ENCODE measurements at regions not wholly inside any gene's neighbourhood (a gene's known extent, or its start where the extent isn't known, plus 50 kb on each side); places are given as distances from the start of the nearest gene placed in this dataset.

DNA sequence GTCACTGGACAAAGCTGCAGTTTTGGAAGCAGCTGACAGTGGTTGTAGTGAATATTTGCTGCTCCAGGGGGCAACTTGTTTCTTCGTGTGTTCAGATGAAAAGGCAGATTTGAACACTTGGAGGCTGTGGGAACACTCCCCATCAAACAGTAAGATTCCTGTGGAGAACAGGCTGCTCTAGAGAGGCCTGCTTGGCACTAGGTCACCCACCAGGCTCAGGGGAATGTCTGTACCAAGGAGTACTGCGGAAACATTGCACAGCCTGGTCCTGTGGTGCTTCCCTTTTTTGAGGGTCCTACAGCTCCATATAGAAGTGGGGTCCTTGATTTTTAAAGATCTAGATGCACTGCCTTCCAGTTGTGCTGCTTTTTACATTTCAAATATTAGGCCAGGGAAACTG is 97.5 kb downstream of the CXCL12 start:
- TF ChIP-seq, protein P1, sequence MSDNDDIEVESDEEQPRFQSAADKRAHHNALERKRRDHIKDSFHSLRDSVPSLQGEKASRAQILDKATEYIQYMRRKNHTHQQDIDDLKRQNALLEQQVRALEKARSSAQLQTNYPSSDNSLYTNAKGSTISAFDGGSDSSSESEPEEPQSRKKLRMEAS (IDR thresholded peaks at IDR 0.05): no peak
- no peak for TF ChIP-seq RXRA (IDR thresholded peaks at IDR 0.05)
- TF ChIP-seq HNF4G (IDR thresholded peaks at IDR 0.05): no peak
- no peak for TF ChIP-seq RAD21 (IDR thresholded peaks at IDR 0.05)
- no peak for TF ChIP-seq EGR1 (IDR thresholded peaks at IDR 0.05; ENCODE audit: low read depth in 2 of 2)
- TF ChIP-seq, protein P2, sequence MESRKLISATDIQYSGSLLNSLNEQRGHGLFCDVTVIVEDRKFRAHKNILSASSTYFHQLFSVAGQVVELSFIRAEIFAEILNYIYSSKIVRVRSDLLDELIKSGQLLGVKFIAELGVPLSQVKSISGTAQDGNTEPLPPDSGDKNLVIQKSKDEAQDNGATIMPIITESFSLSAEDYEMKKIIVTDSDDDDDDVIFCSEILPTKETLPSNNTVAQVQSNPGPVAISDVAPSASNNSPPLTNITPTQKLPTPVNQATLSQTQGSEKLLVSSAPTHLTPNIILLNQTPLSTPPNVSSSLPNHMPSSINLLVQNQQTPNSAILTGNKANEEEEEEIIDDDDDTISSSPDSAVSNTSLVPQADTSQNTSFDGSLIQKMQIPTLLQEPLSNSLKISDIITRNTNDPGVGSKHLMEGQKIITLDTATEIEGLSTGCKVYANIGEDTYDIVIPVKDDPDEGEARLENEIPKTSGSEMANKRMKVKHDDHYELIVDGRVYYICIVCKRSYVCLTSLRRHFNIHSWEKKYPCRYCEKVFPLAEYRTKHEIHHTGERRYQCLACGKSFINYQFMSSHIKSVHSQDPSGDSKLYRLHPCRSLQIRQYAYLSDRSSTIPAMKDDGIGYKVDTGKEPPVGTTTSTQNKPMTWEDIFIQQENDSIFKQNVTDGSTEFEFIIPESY (IDR thresholded peaks at IDR 0.05): no peak
- TF ChIP-seq YY1 (IDR thresholded peaks at IDR 0.05): no peak
- TF ChIP-seq GABPA (IDR thresholded peaks at IDR 0.05 in 1 of 2, conservative IDR thresholded peaks at IDR 0.05 in 1 of 2): no peak
- TF ChIP-seq, protein P3, sequence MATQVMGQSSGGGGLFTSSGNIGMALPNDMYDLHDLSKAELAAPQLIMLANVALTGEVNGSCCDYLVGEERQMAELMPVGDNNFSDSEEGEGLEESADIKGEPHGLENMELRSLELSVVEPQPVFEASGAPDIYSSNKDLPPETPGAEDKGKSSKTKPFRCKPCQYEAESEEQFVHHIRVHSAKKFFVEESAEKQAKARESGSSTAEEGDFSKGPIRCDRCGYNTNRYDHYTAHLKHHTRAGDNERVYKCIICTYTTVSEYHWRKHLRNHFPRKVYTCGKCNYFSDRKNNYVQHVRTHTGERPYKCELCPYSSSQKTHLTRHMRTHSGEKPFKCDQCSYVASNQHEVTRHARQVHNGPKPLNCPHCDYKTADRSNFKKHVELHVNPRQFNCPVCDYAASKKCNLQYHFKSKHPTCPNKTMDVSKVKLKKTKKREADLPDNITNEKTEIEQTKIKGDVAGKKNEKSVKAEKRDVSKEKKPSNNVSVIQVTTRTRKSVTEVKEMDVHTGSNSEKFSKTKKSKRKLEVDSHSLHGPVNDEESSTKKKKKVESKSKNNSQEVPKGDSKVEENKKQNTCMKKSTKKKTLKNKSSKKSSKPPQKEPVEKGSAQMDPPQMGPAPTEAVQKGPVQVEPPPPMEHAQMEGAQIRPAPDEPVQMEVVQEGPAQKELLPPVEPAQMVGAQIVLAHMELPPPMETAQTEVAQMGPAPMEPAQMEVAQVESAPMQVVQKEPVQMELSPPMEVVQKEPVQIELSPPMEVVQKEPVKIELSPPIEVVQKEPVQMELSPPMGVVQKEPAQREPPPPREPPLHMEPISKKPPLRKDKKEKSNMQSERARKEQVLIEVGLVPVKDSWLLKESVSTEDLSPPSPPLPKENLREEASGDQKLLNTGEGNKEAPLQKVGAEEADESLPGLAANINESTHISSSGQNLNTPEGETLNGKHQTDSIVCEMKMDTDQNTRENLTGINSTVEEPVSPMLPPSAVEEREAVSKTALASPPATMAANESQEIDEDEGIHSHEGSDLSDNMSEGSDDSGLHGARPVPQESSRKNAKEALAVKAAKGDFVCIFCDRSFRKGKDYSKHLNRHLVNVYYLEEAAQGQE (IDR thresholded peaks at IDR 0.05): no peak
- TF ChIP-seq FOXA1 (IDR thresholded peaks at IDR 0.05): no peak
- Histone ChIP-seq H3K27ac (ENCODE audit: low read depth in 1 of 2, low read length in 2 of 2) (no peak overlapping the region), H3K36me3 (ENCODE audit: control insufficient read depth in 4 of 4, insufficient read depth in 3 of 4, low read depth in 1 of 4, low read length in 3 of 4) (no peaks in the 10 kb centered on the region), H3K27me3 (ENCODE audit: control insufficient read depth in 4 of 4, insufficient read depth in 4 of 4, low read length in 3 of 4) (peaks cover 0 to 4% (median 0%) of the 10 kb centered on the region in 4 donors), H3K9me3 (ENCODE audit: control insufficient read depth in 4 of 4, low read length in 3 of 4) (no peaks in the 10 kb centered on the region), H3K4me3 (ENCODE audit: low read depth in 1 of 3, low read length in 3 of 3) (no peak overlapping the region), H3K4me1 (ENCODE audit: control insufficient read depth in 4 of 4, insufficient read depth in 4 of 4, low read length in 3 of 4) (no peaks in the 10 kb centered on the region), H3K9ac (ENCODE audit: low read depth in 1 of 2, low read length in 2 of 2) (no peak overlapping the region)
- no peak for DNase-seq (ENCODE audit: low spot score)
- WGBS: 83% methylated on average over 2 of the region's 2 CpGs

DNA sequence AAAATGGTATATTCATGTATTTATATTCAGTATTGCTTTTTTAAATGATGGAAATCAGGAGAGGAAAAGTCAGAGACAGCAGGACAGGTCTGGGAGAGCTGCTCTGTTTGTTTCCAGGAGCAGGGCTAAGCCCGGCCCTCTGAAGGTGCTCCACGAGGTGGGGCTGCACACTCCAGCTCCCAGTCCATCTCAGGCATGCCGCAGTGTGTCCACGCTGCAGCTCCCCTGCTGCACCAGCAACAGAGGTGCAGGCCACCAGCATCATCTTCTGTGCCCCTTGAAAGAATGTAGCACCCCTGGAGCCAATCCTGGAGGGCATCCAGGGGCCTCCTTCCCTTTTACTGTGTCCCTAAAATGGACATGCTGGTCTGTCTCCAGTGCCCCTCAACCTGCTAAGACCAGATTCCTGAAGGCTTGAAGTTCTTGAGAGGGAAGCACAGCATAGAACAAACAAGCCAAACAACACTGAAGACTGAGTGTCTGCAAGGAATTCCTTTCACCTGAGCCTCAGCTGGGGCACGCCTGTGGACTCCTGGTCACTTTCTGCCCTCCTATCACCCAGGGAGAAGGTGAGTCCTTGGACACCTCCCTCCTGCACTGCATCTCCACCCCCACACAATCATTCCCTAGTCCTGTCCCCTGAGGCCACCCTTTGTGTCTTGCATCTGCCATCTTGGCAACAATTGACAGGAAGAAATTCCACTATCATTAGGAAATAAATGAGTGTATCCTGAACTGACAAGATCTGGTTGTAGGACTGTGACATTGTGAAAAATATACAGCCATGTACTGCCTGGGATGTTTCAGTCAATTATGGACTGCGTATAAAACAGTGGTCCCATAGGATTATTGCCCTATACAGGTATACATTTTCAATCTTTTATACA is 100.5 kb downstream of the CXCL12 start:
- Histone ChIP-seq H3K36me3 (ENCODE audit: control insufficient read depth in 4 of 4, insufficient read depth in 3 of 4, low read depth in 1 of 4, low read length in 3 of 4) (no peaks in the 10 kb centered on the region), H3K27me3 (ENCODE audit: control insufficient read depth in 4 of 4, insufficient read depth in 4 of 4, low read length in 3 of 4) (peaks cover 0 to 4% (median 0%) of the 10 kb centered on the region in 4 donors), H3K27ac (ENCODE audit: low read depth in 1 of 2, low read length in 2 of 2) (no peak overlapping the region), H3K9ac (ENCODE audit: low read depth in 1 of 2, low read length in 2 of 2) (no peak overlapping the region), H3K4me3 (ENCODE audit: low read depth in 1 of 3, low read length in 3 of 3) (no peak overlapping the region), H3K4me1 (ENCODE audit: control insufficient read depth in 4 of 4, insufficient read depth in 4 of 4, low read length in 3 of 4) (no peaks in the 10 kb centered on the region), H3K9me3 (ENCODE audit: control insufficient read depth in 4 of 4, low read length in 3 of 4) (no peaks in the 10 kb centered on the region)
- DNase-seq (ENCODE audit: low spot score): no peak
- WGBS: 79% methylated on average over 6 of the region's 6 CpGs
- TF ChIP-seq FOXA2 (IDR thresholded peaks at IDR 0.05): no peak
- TF ChIP-seq HNF4G (IDR thresholded peaks at IDR 0.05): no peak
- TF ChIP-seq TAF1 (conservative IDR thresholded peaks at IDR 0.05): no peak
- no peak for TF ChIP-seq RXRA (IDR thresholded peaks at IDR 0.05)
- TF ChIP-seq EGR1 (IDR thresholded peaks at IDR 0.05; ENCODE audit: low read depth in 2 of 2): no peak
- TF ChIP-seq YY1 (IDR thresholded peaks at IDR 0.05): no peak
- TF ChIP-seq, protein P4, sequence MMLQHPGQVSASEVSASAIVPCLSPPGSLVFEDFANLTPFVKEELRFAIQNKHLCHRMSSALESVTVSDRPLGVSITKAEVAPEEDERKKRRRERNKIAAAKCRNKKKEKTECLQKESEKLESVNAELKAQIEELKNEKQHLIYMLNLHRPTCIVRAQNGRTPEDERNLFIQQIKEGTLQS (IDR thresholded peaks at IDR 0.05): no peak
- no peak for TF ChIP-seq HNF4A (conservative IDR thresholded peaks at IDR 0.05)
- TF ChIP-seq, protein P2 (IDR thresholded peaks at IDR 0.05): no peak
- TF ChIP-seq, protein P5, sequence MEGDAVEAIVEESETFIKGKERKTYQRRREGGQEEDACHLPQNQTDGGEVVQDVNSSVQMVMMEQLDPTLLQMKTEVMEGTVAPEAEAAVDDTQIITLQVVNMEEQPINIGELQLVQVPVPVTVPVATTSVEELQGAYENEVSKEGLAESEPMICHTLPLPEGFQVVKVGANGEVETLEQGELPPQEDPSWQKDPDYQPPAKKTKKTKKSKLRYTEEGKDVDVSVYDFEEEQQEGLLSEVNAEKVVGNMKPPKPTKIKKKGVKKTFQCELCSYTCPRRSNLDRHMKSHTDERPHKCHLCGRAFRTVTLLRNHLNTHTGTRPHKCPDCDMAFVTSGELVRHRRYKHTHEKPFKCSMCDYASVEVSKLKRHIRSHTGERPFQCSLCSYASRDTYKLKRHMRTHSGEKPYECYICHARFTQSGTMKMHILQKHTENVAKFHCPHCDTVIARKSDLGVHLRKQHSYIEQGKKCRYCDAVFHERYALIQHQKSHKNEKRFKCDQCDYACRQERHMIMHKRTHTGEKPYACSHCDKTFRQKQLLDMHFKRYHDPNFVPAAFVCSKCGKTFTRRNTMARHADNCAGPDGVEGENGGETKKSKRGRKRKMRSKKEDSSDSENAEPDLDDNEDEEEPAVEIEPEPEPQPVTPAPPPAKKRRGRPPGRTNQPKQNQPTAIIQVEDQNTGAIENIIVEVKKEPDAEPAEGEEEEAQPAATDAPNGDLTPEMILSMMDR (IDR thresholded peaks at IDR 0.05; ENCODE audit: low read depth, low read length, missing input control): no peak
- no peak for TF ChIP-seq JUND (IDR thresholded peaks at IDR 0.05)
- TF ChIP-seq, protein P1 (IDR thresholded peaks at IDR 0.05): no peak

Measured in liver (tissue), 8 donors.